Left renal cortex interstitium (tissue), 4 donors: ENCODE measurements at regions not wholly inside any gene's neighbourhood (a gene's known extent, or its start where the extent isn't known, plus 50 kb on each side); places are given as distances from the start of the nearest gene placed in this dataset.
A peak's percentile ranks its signal among the peaks of the same experiment; 100 is the strongest.

Experiments
- DNase-seq, 4 donors: peaks; one replicate each; pipeline ENCODE4 v3.0.0-alpha.2; 2013; ENCODE audit warnings: low read depth in 4 of 4, low spot score in 2 of 4, missing footprints in 1 of 4

DNA sequence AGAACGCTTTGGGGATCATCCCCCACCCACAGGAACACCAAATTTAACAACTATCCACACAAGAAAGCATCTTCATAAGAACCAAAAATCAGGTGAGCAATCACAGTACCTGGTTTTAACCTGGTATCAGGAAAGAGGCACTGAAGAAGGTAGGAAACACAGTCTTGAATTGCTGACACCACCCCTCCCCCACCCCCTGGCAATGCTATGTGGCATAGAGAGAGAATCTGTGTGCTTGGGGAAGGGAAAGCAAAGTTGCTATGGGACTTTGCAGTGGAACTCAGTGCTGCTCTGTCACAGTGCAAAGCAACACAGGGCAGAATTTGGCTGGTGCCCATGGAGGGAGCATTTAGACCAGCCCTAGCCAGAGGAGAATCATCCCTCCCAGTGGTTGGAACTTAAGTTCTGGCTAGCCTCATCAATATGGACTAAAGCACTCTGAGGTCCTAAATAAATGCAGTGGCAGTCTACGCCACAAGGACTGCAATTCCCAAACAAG is 565.5 kb downstream of the EPM2A start:
- DNase-seq: no peak

DNA sequence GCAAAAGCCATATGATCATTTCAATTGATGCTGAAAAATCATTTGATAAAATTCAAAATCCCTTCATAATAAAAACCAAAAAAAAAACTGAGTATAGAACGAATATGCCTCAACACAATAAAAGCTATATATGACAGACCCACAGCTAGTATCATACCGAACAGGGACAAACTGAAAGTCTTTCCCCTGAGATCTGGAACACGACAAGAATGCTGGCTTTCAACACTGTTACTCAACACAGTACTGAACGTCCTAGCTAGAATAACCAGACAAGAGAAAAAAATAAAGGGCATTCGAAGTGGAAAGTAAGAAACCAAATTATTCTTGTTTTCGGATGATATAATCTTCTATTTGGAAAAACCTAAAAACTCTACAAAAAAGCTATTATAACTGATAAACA is 559.9 kb downstream of the EPM2A start:
- DNase-seq: no peak

GRCh38 chr6:145178391-145178790 is 556.9 kb downstream of the EPM2A start:
- DNase-seq: no peak

DNA sequence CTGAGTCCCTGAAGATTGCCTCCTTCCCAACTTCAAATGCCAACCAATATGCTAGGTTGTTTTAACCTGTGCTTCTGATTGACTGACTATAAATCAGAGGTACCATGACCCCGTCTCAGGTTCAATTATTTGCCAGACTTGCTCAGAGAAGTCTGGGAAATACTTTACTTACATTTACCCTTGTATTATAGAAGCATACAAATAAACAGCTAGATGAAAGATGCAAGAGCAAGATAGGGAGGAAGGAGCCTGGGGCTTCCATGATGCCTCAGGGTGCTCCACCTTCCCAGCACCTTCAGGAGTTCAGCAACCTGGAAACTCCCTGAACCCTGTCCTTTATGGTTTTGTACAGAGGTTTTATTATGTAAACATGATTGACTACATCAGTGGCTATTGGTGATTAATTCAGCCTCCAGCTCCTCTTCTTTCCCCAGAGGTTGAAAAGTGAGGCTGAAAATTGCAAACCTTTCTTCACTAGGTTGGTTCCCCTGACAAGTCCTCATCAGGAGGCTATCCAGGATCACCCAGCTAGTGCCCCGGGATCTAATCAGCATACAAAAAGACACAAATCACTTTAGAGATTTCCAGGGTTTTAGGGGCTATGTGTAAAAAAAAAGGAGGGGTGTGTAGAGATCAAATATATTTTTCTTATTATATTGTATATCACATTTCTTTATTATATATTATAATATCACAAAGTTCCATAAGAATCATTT is 547.7 kb downstream of the EPM2A start:
- no peak for DNase-seq

DNA sequence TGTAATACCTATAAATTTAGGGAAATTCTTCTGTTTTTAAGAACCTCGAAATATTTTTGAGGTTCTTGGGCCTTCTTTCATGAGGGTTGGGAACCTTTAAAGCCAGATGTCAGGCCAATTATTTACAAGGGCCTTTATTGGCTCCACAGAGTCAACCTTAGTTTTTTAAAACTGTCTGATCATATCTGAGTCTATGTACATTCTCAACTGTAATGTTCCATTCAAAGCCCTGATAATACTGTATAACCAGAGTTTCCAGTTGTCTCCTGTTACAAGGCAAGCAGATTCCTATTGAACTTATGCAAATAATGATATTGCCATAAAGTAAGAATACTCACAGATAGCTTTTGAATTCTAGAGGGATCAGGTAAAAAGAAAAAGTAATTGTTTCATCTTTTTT is 545.5 kb downstream of the EPM2A start:
- no peak for DNase-seq

DNA sequence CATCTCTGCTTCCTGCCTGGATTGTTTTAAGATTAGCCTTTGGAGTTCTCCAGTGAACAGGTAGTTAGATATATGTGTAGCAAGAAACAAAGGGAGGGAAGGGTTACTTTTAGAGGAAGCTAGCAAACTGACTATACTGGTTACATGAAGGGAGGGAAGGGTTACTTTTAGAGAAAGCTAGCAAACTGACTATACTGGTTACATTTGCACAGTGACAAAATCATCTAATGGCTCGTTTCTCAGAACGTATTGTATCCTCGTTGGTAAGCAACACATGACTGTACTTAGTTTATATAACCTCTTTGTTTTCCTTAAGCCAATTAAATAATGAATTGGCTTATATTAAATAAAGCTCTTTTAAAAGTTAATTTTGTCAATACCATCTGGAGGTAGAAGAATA is 540.9 kb downstream of the EPM2A start:
- DNase-seq: no peak

- no peak for DNase-seq
Measured at GRCh38 chr6:145199961-145200360, 535.4 kb downstream of the EPM2A start.

GRCh38 chr6:145204301-145204700 is 531.0 kb downstream of the EPM2A start:
- DNase-seq: no peak

DNA sequence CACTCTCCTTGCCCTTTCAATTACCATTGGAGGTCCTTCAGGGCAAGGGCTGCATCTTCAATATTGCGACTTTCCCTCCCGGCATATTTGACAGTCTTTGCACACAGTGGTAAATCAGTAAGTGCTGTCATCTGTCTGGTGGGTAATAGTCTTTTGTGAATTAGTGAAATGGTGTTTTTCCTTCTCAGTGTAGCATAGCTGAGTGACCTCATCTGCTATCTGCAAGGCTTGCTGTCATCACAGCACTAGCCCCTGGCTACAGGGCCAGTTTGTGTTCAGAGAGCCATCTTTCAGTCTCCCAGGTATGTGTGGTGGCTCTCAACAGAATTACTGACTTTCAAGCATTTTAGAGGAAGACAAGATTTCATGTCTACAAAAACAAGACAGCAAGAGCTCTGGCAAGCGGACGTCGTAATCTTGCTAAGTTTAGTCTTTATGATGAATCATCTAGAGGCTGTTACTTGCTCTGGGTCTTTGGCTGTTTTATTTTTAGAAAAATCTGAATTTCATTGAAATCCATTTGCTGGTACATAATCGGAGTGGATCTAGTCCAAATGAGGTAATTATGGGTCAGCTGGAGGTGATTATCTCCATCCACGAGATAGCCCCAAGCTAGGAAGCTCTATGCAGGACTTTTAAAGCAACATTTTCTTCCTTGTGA is 528.9 kb downstream of the EPM2A start:
- DNase-seq: no peak

DNA sequence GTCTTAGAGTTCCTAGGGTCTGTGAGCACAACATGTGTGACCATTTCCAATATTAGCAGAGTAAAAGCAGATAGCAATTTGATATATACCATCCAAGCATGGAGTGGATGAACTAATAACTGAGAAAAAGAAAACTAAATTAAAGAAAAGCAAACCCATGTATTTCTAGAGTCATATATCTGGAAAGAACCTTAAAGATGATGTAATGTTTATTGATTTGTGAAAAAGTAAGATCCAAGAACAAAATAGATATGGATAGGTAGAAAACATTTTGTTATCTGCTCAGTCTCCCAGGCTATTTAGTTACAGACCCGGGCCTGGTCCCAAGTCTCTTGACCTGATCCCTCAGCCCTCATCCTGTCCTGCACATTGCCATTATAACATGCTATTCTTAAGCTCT is 526.8 kb downstream of the EPM2A start:
- no peak for DNase-seq

DNA sequence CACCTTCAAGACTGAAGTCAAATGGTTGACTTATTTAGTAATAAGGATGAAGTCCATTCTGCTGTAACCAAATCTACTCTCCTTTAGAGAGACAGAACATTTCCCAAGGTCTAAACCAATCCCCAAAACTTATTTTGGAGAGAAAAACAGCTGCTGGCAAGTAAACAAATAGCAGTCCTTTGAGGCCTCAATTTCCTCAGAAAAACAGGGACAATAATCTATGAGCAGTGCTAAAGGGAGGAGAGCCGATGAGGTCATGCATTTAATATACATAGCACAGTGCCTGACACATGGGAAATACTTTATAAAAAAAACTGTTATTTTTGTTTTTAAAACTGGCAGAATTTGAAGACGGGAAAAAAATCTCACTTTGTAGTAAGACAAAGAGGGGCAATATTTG is 526.0 kb downstream of the EPM2A start:
- no peak for DNase-seq

GRCh38 chr6:145212813-145213212 is 522.5 kb downstream of the EPM2A start:
- peak in 1 of 4 donors; percentile 27 for DNase-seq

DNA sequence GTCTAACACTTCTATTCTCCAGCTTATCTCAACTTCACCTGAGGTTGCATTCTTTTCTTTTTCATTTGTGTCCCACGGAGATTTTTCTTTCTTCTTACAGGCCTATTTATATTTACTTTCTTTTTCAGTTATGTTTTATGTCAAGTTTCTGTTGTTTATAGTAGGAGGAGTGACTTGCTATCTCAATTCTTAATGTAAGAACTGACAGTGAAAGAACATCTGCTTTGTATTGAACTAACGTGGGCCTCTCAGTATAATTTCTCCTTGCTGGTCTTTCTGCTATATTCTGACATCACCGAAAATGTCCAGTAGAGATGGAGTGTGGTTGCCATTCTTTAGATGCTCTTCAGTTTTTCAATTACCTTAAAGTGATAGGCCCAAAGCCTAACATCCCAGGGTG is 521.7 kb downstream of the EPM2A start:
- DNase-seq: no peak

DNA sequence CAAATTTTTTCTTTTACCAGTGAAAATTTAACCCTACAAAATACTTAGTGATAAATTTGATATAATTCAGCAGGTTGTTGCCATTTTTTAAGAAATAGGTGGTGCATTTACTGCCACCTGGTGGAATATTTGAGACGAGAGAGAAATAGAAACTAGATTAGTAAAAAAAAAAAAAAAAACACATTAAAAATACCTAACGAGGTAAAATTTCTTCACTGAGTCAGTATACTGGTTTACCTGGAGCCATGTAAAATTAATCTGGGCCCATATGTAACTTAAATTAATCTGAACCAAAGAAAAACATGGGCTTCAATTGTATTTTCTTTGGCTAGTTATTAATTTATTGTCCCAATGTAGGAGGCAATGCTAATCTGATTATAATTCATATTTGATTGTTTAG is 520.8 kb downstream of the EPM2A start:
- no peak for DNase-seq

DNA sequence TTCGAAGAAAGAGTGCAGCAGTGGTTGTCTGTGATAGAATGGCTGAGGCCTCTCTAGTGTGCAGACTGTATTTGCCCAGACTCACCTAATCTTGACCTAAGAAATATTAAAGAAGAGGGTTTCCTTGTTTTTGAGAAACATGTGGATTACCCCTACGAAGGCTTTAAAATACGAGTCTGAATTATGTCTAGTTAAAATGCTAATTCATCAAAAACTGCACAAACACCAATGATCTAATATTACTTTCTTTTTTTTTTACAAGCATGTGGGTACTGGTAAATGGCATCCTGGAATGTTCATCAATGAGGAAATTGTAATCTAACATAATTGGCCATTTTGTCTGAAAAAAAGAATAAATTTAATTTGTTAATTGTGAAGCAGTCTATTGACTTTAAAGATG is 510.9 kb downstream of the EPM2A start:
- no peak for DNase-seq

DNA sequence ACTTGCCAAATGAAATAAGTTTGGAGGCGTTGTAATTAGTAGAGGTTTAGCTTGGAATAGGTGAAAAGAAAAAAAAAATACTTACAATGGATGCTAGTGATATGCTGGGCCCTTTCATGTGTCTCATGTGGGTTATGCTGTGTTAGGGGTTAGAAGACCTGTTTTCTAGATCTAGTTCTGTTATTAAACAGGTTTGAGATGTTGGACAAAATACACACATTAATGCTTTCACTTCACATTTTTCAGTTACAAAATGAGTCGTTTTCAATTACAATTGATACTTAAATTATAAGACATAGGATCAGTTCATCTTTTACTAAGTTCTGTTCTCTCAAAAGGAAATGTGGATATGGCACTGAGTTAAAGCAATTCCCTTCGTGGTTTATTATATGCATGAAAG is 509.8 kb downstream of the EPM2A start:
- no peak for DNase-seq

DNA sequence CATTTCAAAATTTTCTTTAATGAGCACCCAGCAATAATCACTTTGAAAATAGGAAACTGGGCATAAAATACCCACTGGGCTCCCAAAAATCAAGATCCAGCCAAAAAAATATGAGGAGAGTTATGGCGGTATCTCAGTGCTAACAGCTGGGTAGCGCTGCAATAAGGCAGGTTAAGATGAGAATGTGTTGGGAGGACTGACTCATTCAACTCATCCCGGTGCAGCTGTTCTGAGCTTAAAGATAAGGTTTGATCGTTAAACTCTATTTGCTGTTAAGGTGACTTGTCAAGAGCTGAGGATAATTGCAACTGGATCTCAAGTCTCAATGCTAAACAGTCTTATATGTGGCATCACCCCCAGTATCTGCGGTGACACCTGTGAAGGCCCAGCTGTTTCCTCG is 507.7 kb downstream of the EPM2A start:
- no peak for DNase-seq

DNA sequence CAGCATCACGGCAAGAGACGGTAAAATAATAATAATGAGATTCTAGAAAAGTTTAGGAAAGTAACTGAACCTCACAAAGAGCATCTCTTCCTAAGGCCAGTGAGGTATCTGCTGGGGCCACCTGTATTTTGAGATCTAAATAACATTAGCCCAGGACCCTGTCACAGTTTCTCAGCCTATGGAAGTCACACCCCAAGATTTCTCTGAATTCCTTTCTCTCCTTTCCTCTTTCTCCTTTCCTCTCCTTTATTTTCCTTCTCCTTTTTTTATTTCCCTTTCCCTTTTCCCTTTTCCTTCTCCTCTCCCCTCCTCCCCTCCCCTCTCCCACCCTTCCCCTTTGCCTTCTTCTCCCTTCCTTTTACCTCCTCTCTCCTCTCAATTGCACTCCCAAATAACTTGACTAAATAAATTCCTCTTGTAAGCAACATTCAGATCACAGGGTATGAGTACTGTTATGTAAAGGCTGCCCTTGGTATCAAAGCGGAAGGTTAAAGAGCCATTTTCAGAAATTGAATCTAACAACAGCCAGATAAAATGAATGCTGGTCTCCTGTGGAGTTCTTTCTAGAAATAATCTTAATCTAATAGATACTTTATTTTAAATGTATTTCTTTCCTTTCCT is 506.2 kb downstream of the EPM2A start:
- DNase-seq: no peak

GRCh38 chr6:145233955-145234354 is 501.4 kb downstream of the EPM2A start:
- DNase-seq: no peak

DNA sequence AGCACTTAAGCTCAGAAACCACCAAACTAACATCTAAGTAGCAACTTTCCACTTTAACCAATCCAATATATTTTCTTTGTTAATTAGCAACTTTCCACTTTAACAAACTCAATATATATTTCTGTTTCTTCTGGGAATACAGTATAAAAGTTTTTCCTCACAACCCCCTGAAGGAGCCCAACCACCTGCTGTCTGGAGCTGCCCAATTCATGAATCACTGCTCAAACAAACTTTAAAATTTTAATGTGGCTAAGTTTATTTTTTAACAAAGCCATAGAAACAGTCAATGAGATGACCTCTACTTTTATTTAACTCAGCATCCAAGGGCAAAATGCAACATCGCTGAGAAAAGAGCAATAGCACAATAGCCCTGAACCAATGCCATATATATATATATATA is 500.1 kb downstream of the EPM2A start:
- DNase-seq: no peak

DNA sequence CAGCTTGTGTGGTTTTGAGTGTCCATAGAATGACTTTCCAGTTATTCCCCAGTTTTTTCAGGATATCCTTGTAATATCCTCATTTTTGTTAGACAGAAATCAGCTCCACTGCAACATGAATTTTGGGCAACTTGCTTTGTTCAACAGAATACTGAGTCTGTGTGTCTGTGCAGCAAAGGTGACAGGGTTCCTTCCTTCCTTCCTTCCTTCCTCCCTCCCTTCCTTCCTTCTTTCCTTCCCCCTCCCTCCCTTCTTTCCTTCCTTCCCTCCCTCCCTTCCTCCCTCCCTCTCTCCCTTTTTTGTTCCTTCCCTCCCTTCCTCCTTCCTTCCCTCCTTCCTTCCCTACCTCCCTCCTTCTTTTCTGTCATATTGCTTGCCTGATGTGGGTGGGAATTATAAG is 496.5 kb downstream of the EPM2A start:
- DNase-seq: no peak

DNA sequence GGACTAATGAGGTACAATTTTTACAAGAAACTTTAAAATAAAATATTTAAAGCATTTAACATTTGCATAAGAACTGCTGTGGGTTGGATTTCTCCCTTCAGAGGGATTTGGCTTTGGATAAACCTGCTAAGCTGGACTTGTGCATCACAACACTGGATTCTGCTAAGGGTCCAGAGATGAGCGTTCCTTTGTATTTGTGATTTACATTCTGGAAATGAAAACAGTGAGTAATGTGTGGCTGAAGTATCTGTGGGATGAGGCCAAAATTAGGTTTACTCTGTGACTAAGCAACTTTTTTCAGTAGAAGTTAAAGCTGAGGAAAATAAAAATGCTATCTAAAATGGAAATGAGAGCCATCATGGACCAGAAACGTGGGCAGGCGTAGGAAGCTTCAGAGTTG is 494.3 kb downstream of the EPM2A start:
- no peak for DNase-seq
